ENCODE measurements at regions not wholly inside any gene's neighbourhood (a gene's known extent, or its start where the extent isn't known, plus 50 kb on each side); places are given as distances from the start of the nearest gene placed in this dataset.

DNA sequence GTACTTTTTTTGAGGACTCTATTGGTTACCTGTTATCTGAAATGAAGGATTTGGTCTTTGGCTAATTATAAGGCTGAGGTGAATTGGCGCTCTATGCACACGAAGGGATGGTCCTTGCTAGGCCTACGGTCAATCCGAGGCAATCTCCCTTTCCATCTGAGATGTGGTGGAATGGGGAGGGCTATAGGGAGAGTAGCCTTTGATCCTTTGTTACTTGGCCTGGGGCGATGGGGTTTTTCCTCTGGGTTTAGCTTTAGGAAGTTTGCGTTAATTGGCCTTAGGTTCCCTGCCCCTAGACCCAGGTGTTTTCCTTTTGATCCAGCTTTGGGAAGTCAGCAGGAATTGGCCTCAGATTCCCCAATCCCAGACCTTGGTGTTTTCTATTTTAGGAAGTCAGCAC lies 102.1 kb upstream of the C9orf72 start:
- no TSS peak for BruUV-seq (replicated peaks)
- DNase-seq (ENCODE audit: low read depth, low spot score) (no peak), ATAC-seq (no peak)
- Histone ChIP-seq H3K27ac (ENCODE audit: low read depth, low read length) (no peak overlapping the region), H2AFZ (ENCODE audit: low read depth, low read length, poor library complexity, severe bottlenecking) (no peak overlapping the region), H3K9me3 (ENCODE audit: control insufficient read depth in 1 of 2, insufficient read depth in 1 of 2, low read depth in 1 of 2, low read length in 2 of 2) (no peaks in the 10 kb centered on the region), H3K9me2 (ENCODE audit: insufficient read depth) (no peaks in the 10 kb centered on the region), H3K79me2 (ENCODE audit: insufficient read depth, low read length) (no peaks in the 10 kb centered on the region), H4K20me1 (ENCODE audit: insufficient read depth) (no peaks in the 10 kb centered on the region), H3K4me3 (replicated peaks in 1 of 2; ENCODE audit: low read depth in 1 of 2, low read length in 2 of 2) (no peak overlapping the region), H3K9ac (ENCODE audit: low read length) (no peak overlapping the region), H3K4me1 (ENCODE audit: control insufficient read depth in 1 of 2, insufficient read depth in 2 of 2, low read length in 2 of 2) (no peaks in the 10 kb centered on the region), H3K27me3 (ENCODE audit: insufficient read depth, low read length) (no peaks in the 10 kb centered on the region), H3K4me2 (ENCODE audit: low read length) (no peak overlapping the region), H3K36me3 (ENCODE audit: control insufficient read depth in 1 of 2, insufficient read depth in 2 of 2, low read length in 2 of 2) (no peaks in the 10 kb centered on the region)
- POLR2A ChIA-PET = no interaction called here
- RAD21 ChIA-PET (ENCODE audit: low non-redundant PET in 1 of 2, low total read pairs in 2 of 2, uncharacterized antibody in 2 of 2, unreplicated experiment in 2 of 2) = no interaction called here
- intact Hi-C loops (cut with micrococcal nuclease) = no loop called here
- TF ChIP-seq FOSL1 (IDR thresholded peaks at IDR 0.05; ENCODE audit: low read depth) (no peak), EZH2 (IDR thresholded peaks at IDR 0.05) (no peak), ATF3 (IDR thresholded peaks at IDR 0.05) (no peak), ZBTB33 (IDR thresholded peaks at IDR 0.05; ENCODE audit: extremely low read depth, insufficient replicate concordance, low read length) (no peak), YY1 (IDR thresholded peaks at IDR 0.05; ENCODE audit: extremely low read depth, insufficient replicate concordance, low read depth, low read length) (no peak), EZH2phosphoT487 (IDR thresholded peaks at IDR 0.05; ENCODE audit: borderline replicate concordance) (no peak), SIN3A (IDR thresholded peaks at IDR 0.05; ENCODE audit: low read depth) (no peak), SP1 (IDR thresholded peaks at IDR 0.05; ENCODE audit: low read depth) (no peak), POLR2A (IDR thresholded peaks at IDR 0.05; ENCODE audit: borderline replicate concordance, extremely low read depth, insufficient read depth, insufficient read length) (no peak), ZNF274 (IDR thresholded peaks at IDR 0.05; ENCODE audit: low read depth, low read length) (no peak), ELF1 (IDR thresholded peaks at IDR 0.05; ENCODE audit: borderline replicate concordance, low read depth) (no peak), CEBPB (IDR thresholded peaks at IDR 0.05; ENCODE audit: low read depth) (no peak), JUND (IDR thresholded peaks at IDR 0.05) (no peak)
- CTCF ChIA-PET = no interaction called here
